GM12865 (cell line): ENCODE measurements at regions not wholly inside any gene's neighbourhood (a gene's known extent, or its start where the extent isn't known, plus 50 kb on each side); places are given as distances from the start of the nearest gene placed in this dataset.
"Not testable (repeated sequence)": the region's sequence is repeated elsewhere in the genome, so short reads cannot be mapped to it uniquely, and the experiment has no call there.

Experiments
- DNase-seq: peaks from one replicate; pipeline ENCODE4 v3.0.0; 2010; ENCODE audit warnings: low read depth
- H3K4me3 ChIP-seq: 2 replicates; pipeline ENCODE4 v1.5.1; 2011; ENCODE audit warnings: mild to moderate bottlenecking, low read depth, low read length, control low read depth
- CTCF ChIP-seq: IDR thresholded peaks from 2 replicates; pipeline ENCODE4 v1.5.1; 2011; ENCODE audit warnings: low read length, control low read depth, low read depth, inconsistent platforms; ENCODE audit not compliant: insufficient read depth; ENCODE audit errors: missing control alignments

DNA sequence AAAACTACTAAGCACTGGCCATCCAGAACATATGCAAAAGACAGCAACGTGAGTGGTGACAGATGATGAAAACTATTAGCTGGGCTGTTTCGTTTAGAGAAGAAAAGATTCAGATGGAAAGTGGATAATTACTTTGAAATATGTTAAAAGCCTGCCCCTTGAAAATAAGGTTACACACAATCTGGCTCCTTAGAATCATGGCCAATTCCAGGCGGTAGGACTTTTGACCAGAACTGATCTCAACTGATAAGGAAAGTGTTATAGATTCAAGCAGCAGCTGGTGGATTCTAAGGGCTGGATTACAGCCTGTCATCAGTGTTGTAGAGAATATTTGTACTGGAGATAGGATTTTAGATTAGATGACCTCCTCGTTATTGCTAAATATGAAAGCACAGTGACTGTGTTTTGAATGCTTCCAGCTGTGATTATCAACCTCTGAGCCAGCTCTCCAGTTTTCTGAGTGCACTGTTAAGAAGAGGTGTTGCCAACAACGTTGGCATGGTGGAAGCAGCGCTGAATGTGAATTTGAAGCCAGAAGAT is 75.1 kb downstream of the KBTBD2 start:
- not testable (repeated sequence) for DNase-seq, H3K4me3 ChIP-seq

GRCh38 chr7:32814779-32815178 is 76.8 kb downstream of the KBTBD2 start:
- DNase-seq, H3K4me3 ChIP-seq: not testable (repeated sequence)

DNA sequence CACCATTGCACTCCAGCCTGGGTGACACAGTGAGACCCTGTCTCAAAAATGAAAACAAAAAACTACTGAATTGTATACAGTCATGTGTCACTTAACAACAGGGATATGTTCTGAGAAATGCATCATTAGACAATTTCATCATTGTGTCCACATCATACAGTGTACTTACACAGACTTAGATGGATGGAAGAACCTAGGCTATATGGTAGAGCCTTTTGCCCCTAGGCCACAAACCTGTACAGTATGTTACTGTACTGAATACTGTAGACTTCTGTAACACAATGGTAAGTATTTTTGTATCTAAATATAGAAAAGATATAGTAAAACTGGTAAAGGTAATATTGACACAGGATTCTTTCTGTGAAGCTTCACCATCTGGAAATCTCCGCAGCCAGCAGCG is 81.7 kb downstream of the KBTBD2 start:
- no peak overlapping the region for H3K4me3 ChIP-seq
- no peak for TF ChIP-seq CTCF
- DNase-seq, result no peak

GRCh38 chr7:32809347-32809746 is 82.2 kb downstream of the KBTBD2 start:
- H3K4me3 ChIP-seq, result no peak overlapping the region
- TF ChIP-seq CTCF, result no peak
- no peak for DNase-seq

DNA sequence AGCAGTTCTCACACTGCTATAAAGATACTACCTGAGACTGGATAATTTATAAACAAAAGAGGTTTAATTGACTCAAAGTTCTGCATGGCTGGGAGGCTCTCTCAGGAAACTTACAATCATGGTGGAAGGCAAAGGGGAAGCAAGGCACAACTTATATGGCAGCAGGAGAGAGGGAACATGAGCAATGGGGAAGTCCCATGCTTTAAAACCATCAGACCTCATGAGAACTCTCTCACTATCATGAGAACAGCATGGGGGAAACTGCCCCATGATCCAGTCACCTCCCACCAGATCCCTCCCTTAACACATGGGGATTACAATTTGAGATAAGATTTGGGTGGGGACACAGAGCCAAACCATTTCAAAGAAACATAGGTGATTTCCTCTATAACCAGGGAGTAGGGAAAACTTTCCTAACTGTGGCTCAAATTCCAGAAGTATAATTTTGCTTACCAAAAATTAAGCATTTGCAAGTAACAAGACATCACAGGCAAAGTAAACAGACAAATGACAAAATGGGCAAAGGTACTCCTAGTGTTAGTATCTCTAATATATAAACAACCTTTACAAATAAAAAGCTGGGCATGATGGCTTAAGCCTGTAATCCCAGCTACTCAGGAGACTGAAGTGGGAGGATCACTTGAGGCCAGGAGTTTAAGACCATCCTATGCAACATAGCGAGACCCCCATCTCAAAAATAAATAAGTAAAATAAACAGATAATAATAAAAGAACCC is 88.0 kb downstream of the KBTBD2 start:
- H3K4me3 ChIP-seq, result no peak overlapping the region
- no peak for TF ChIP-seq CTCF
- no peak for DNase-seq

GRCh38 chr7:32802305-32802910 is 89.2 kb downstream of the KBTBD2 start:
- DNase-seq, result no peak
- TF ChIP-seq CTCF, result no peak
- no peak overlapping the region for H3K4me3 ChIP-seq

GRCh38 chr7:32793053-32793452 is 98.5 kb downstream of the KBTBD2 start:
- not testable (repeated sequence) for DNase-seq, H3K4me3 ChIP-seq

- not testable (repeated sequence) for DNase-seq, H3K4me3 ChIP-seq
These were observed 100.7 kb downstream of the KBTBD2 start for GRCh38 chr7:32790766-32791430.

GRCh38 chr7:32789266-32789665 is 102.3 kb downstream of the KBTBD2 start:
- not testable (repeated sequence) for H3K4me3 ChIP-seq, DNase-seq

DNA sequence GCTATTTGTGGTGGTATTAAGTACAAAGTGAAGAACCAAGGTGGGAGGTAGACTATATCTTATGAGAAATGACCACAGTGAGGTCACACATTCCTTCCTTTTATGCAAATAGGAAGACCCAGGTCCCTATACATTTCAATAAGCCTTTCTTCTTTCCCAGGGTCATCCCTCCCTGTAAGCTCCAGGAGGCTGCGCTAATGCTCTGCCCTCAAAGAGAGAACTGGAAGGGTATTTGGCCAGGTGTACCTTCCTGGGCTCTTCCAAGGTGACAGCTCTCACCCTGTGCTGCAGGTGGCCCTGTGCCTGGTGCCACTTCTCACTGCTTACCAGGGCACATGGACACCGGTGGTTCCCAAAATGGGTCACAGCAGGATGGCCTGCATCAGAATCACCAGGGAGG is 103.4 kb downstream of the KBTBD2 start:
- H3K4me3 ChIP-seq, DNase-seq: not testable (repeated sequence)

GRCh38 chr7:32785365-32785944 is 106.1 kb downstream of the KBTBD2 start:
- DNase-seq, H3K4me3 ChIP-seq: not testable (repeated sequence)

DNA sequence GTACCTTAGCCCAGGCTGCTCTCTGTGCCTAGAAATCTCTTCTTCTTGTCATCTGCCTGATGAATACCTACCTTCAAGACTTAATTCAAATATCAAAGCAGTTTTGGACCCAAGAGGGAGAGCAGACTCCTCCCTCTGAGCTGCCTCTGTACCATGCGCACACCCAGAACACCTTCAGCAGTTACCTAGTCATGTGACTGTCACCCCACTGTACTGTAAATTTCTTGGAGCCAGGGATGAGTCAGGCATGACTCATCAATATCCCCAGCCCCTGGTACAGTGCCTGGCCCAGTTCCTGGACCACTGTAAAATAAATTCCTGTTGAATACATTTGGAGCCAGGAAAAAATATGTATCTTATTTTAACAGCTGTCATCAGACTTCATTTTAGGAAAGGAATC is 111.7 kb downstream of the KBTBD2 start:
- DNase-seq, result not testable (repeated sequence)

More for the DNA sequence above, 111.7 kb downstream of the KBTBD2 start:
- H3K4me3 ChIP-seq, result not testable (repeated sequence)
